NB4 (cell line): ENCODE measurements at regions not wholly inside any gene's neighbourhood (a gene's known extent, or its start where the extent isn't known, plus 50 kb on each side); places are given as distances from the start of the nearest gene placed in this dataset.

Source experiments
- CTCF ChIP-seq: IDR thresholded peaks from one replicate; pipeline ENCODE4 v1.5.1; 2012; ENCODE audit warnings: low read depth, low read length
- POLR2A ChIP-seq: IDR thresholded peaks from 2 replicates; pipeline ENCODE4 v1.6.1; 2011; ENCODE audit warnings: mild to moderate bottlenecking; ENCODE audit not compliant: insufficient read length; ENCODE audit errors: extremely low read depth

- no peak for TF ChIP-seq POLR2A
- TF ChIP-seq CTCF: no peak
Measured at GRCh38 chr2:166612214-166612613, 118.2 kb upstream of the SCN7A start.
